HG03558 (cell line): ENCODE measurements at regions not wholly inside any gene's neighbourhood (a gene's known extent, or its start where the extent isn't known, plus 50 kb on each side); places are given as distances from the start of the nearest gene placed in this dataset.

Experiments used
- ATAC-seq: cut with Tn5 transposase; IDR thresholded peaks from one replicate; pipeline ENCODE4 v1.9.1; 2021; ENCODE audit warnings: moderate number of reproducible peaks; ENCODE audit not compliant: unreplicated experiment; ENCODE audit errors: extremely low read depth

- ATAC-seq = no peak
Observed at GRCh38 chr2:145136702-145137101, 616.8 kb upstream of the ZEB2 start.

GRCh38 chr2:145126146-145126545 lies 606.2 kb upstream of the ZEB2 start:
- ATAC-seq = no peak

DNA sequence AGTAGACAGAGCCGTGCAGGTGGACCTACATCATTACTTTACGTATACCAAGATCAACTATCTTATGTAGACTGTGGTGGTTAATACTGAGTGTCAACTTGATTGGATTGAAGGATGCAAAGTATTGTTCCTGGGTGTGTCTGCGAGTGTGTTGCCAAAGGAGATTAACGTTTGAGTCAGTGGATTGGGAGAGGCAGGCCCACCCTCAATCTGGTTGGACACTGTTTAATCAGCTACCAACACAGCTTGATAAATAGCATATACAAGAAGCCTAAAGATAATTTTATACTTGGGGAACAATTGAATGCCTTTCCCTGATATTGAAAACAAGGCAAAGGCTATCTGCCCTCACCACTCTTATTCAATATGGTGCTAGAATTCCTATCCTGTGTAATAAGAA lies 604.2 kb upstream of the ZEB2 start:
- no peak for ATAC-seq

GRCh38 chr2:145123606-145124005 lies 603.7 kb upstream of the ZEB2 start:
- no peak for ATAC-seq

GRCh38 chr2:145119225-145119624 lies 599.3 kb upstream of the ZEB2 start:
- peak; percentile 64 for ATAC-seq

- ATAC-seq = no peak
Observed at GRCh38 chr2:145116834-145117725, 597.2 kb upstream of the ZEB2 start.

GRCh38 chr2:145116056-145116455 lies 596.1 kb upstream of the ZEB2 start:
- ATAC-seq = no peak

- no peak for ATAC-seq
Observed at GRCh38 chr2:145114726-145115125, 594.8 kb upstream of the ZEB2 start.

DNA sequence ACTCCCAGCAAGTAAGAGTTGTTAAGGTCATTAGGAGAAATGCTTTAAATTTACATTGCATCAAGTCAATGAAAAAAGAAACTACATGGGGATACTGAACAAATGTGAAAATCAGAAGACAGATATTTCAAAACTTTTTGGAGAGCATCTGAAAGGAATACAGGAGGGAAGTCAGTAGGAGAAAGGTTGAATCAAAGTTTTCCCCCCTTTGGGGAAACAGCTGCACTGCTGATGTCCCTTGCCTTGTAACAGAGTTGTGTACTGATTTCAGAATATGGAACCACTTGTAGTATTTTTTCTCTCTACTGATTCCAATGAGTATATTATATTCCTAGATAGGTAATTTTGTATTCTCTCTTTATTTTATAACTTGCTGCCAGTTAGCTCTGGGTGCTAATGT lies 592.5 kb upstream of the ZEB2 start:
- ATAC-seq = no peak

DNA sequence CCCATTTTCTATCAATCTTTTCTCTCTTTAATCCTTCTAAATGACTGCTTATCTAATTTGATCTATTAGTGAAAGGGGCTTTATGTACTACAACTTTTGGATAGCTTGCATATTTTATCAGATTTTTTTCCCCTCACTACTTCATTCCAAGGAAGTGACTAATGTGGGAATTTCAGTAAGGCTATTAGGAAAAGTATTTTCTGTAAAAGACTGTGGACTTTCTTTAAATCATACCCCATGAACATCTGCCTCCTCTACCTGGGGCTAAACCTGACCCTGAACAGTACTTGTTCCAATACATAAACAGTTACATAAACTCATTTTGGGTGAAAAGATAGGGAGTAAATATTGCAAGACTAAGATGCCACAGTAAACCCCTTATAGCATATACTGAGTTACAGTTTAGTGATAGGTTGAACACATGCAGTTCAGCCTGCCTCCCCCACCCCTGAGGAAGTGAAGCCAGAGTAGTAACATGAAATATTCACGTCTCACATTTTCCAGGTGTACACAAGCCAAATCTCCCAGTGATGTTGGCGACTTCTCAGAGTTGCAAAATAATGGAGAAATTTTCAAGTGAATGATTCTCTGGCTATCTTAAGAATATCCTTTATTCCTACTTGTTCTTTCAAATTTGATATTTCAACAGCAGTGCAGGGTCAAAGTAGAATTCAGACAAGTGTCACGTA lies 590.9 kb upstream of the ZEB2 start:
- ATAC-seq = no peak

- ATAC-seq = no peak
Observed at GRCh38 chr2:145108959-145109710, 589.2 kb upstream of the ZEB2 start.

GRCh38 chr2:145108361-145108778 lies 588.5 kb upstream of the ZEB2 start:
- ATAC-seq = no peak

DNA sequence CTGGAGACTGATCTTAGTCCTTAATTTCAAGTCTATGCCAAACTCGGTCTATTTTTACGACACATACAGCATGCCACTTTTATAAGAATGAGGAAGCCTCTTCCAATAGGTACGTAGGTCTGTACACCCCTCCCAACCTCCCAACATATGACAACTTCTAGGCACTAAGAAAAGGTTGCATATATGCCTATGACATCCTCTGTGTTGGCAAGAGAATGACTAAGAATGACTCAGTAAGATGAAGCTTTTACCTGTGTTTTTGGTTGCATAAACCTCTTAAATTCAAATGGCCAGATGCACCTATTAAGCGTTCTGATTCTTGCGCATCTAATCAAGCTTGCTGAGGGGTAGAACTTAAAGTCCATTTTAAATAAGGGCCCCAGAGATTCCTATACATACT lies 586.4 kb upstream of the ZEB2 start:
- ATAC-seq = no peak

GRCh38 chr2:145102706-145103105 lies 582.8 kb upstream of the ZEB2 start:
- ATAC-seq = no peak

GRCh38 chr2:145100301-145100700 lies 580.4 kb upstream of the ZEB2 start:
- no peak for ATAC-seq

DNA sequence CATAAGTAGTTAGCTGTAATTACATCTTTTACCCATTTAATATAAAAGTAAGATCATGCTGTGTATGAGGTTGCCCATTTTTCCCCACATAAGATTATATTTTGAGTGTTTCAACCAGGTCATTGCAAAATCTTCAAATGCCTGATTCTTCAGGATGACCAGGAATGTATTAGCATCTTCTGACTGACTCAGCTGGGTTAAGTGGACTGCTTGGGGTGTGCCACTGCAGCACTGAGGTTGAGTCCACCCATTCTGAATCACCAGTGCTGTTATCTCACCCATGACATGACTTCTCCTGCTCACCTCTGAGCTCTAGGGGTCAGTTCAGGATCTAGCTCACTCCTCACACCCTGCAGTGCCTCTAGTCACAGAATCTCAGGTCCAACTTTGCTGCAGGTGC lies 576.7 kb upstream of the ZEB2 start:
- no peak for ATAC-seq

- no peak for ATAC-seq
Observed at GRCh38 chr2:145095641-145096435, 575.9 kb upstream of the ZEB2 start.

DNA sequence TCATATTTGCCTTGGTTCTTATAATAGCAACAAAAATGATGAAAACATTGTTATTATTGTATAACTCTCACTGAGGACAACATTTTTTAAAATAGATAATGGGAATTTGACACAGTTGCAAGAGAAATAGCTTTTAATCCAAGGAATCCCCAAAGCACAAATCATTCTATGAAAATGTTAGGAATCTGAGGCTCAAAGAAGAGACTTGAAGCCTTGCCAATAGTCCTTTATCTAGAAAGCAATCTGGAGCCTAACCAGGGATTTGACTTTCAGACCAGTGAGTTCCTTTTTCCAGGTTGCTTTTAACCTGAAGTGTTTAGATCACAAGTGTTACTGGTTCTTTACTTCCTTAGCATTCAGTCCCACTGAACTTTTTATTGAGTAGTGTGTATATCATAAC lies 574.5 kb upstream of the ZEB2 start:
- ATAC-seq = no peak

DNA sequence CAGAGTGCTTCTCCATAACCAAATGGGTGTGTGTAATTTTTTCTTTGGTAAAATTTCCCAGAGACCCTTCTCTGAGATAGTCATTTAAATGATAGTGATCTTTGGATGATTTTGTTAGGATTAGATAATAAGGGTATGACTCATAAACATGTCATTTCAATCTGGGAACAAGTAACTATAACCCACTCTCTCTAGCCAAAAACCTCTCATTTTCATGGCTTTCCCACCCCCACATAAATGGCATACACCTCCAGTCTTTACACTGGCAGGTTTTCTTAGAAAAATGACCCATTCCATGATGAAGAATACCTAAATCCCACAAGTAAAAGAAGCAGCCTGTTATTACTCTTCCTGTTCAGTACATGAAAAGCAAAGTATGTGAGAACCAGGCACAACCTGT lies 572.0 kb upstream of the ZEB2 start:
- ATAC-seq = no peak
